SJSA1 (cell line): ENCODE measurements at regions not wholly inside any gene's neighbourhood (a gene's known extent, or its start where the extent isn't known, plus 50 kb on each side); places are given as distances from the start of the nearest gene placed in this dataset.
"Not testable (repeated sequence)": the region's sequence is repeated elsewhere in the genome, so short reads cannot be mapped to it uniquely, and the experiment has no call there.

Source experiments
- DNase-seq, 2 experiments: peaks; one replicate each; pipeline ENCODE4 v3.0.0-alpha.2; 2015 to 2020; ENCODE audit warnings: low spot score in 2 of 2, low read depth in 1 of 2
- H3K27ac ChIP-seq: fragments of 250-450 bp; sonication (Bioruptor Pico); 2 replicates; pipeline ENCODE4 v1.5.1; 2020; ENCODE audit warnings: mild to moderate bottlenecking, moderate library complexity
- H3K27me3 ChIP-seq: fragments of 250-450 bp; sonication (Bioruptor Pico); replicated peaks from 2 replicates; pipeline ENCODE4 v1.5.1; 2020; ENCODE audit warnings: mild to moderate bottlenecking, moderate library complexity
- H3K36me3 ChIP-seq: fragments of 250-450 bp; sonication (Bioruptor Pico); 2 replicates; pipeline ENCODE4 v1.5.1; 2020; ENCODE audit warnings: mild to moderate bottlenecking
- H3K4me1 ChIP-seq: fragments of 250-450 bp; sonication (Bioruptor Pico); replicated peaks from 2 replicates; pipeline ENCODE4 v1.6.1; 2021; ENCODE audit warnings: mild to moderate bottlenecking
- H3K4me3 ChIP-seq: fragments of 250-450 bp; sonication (Bioruptor Pico); 2 replicates; pipeline ENCODE4 v1.5.1; 2020; ENCODE audit warnings: mild to moderate bottlenecking
- H3K9me3 ChIP-seq: fragments of 250-450 bp; sonication (Bioruptor Pico); replicated peaks from 2 replicates; pipeline ENCODE4 v1.5.1; 2020; ENCODE audit warnings: mild to moderate bottlenecking

DNA sequence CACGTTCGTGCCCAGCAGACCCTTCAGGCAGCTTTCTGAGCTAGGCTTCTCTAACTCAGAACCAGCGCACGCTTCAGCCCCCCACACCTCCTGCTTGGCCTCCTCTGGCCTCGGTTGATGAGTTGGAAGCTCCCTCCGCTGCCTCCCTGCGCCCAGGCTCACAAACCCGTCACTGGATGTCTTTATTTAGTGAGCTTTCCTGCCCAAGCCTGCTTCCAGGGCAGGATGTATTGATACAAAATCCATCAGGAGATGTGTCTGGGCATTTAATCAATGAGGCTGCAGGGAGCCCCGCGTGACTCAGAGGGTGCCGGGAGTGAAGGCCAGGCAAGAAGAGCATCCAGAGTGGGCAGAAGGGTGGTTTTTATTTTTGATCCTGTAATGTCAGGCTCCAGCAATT lies 316.1 kb upstream of the SFSWAP start:
- not testable (repeated sequence) for H3K4me3 ChIP-seq, H3K27me3 ChIP-seq, DNase-seq, H3K36me3 ChIP-seq, H3K4me1 ChIP-seq, H3K27ac ChIP-seq, H3K9me3 ChIP-seq

DNA sequence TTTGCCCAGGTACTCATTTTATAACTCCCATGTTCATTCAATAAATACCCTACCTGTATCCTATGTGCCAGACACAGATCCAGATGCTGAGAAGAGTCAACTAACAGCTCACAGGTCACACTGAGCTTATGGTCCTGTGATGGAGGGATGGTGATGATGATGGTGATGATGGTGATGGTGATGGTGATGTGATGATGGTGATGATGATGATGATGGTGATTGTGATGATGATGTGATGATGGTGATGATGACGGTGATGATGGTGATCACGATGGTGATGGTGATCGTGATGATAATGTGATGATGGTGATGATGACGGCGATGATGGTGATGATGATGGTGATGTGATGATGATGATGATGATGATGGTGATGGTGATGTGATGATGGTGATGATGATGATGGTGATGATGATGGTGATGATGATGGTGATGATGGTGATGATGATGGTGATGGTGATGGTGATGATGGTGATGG lies 315.6 kb upstream of the SFSWAP start:
- not testable (repeated sequence) for H3K9me3 ChIP-seq, DNase-seq, H3K4me1 ChIP-seq, H3K27me3 ChIP-seq, H3K27ac ChIP-seq, H3K4me3 ChIP-seq, H3K36me3 ChIP-seq

DNA sequence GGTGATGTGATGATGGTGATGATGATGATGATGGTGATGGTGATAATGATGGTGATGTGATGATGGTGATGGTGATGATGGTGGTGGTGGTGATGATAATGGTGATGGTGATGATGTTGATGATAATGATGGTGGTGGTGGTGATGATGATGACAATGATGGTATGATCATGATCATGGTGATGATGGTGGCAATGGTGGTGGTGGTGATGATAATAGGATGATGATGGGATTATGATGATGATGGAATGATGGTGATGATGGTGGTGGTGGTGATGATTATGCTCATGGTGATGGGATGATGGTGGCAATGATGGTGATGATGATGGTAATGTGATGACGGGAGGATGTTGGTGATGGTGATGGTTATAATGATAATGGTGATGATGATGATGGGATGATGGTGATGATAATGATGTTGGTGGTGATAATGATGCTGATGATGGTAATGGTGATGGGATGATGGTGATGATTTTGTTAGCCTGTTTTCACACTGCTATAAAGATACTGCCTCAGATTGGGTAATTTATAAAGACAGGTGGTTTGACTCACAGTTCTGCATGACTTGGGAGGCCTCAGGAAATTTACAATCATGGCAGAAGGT lies 314.8 kb upstream of the SFSWAP start:
- Histone ChIP-seq H3K4me3 (no peak overlapping the region), H3K27me3 (no peaks in the 10 kb centered on the region)

GRCh38 chr12:131397493-131398181 lies 313.3 kb upstream of the SFSWAP start:
- Histone ChIP-seq H3K4me3 (no peak overlapping the region), H3K9me3 (no peaks in the 10 kb centered on the region; the same call in 1 of the 2 replicates), H3K27ac (no peak overlapping the region), H3K36me3 (no peaks in the 10 kb centered on the region), H3K27me3 (no peaks in the 10 kb centered on the region), H3K4me1 (no peaks in the 10 kb centered on the region)
- DNase-seq, result no peak

More for the DNA sequence above, 314.8 kb upstream of the SFSWAP start:
- Histone ChIP-seq H3K9me3 (no peaks in the 10 kb centered on the region; the same call in 1 of the 2 replicates), H3K27ac (no peak overlapping the region), H3K4me1 (no peaks in the 10 kb centered on the region), H3K36me3 (no peaks in the 10 kb centered on the region)
- no peak for DNase-seq

GRCh38 chr12:131399000-131399399 lies 311.9 kb upstream of the SFSWAP start:
- Histone ChIP-seq H3K4me1 (no peaks in the 10 kb centered on the region), H3K4me3 (no peak overlapping the region), H3K36me3 (no peaks in the 10 kb centered on the region), H3K27ac (no peak overlapping the region), H3K27me3 (no peaks in the 10 kb centered on the region), H3K9me3 (no peaks in the 10 kb centered on the region; the same call in 1 of the 2 replicates)
- DNase-seq, result no peak

GRCh38 chr12:131400668-131401294 lies 310.1 kb upstream of the SFSWAP start:
- not testable (repeated sequence) for H3K4me3 ChIP-seq, DNase-seq, H3K36me3 ChIP-seq, H3K9me3 ChIP-seq, H3K27me3 ChIP-seq, H3K27ac ChIP-seq, H3K4me1 ChIP-seq

DNA sequence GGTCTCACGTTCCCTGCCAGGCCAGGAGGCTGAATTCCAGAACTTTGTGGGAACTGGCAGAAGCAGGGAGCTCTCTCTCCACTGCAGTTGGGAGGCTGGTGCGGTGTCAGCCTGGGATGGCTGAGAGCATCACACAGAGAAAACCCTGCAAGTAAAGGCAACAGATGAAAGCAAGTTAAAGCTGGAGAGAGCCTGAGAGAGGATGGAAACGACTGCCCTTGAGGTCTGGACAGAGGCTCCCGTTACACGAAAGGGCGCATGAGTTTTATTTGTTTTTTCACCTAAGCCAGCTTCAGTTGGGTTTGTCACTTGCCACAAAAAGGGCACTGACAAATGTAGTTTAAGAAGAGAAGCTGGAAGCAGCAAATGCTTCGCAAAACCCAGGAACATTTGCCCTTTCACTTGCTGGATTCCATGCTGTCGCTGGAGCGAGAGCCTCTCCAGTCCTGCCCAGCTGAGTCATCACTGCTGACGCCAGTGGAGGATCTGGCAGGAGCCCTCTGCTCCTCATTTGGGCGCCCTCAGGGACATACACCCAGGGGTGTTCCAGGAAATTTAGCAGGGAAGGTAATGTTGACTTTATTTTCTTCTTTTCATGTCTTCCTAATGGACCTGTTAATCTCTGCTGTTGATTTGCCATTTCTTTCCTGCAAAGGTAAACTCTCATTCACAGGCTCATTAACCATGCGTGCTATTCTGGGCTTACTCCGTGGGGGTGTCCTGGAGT lies 308.8 kb upstream of the SFSWAP start:
- not testable (repeated sequence) for H3K36me3 ChIP-seq, H3K9me3 ChIP-seq, H3K27me3 ChIP-seq, H3K27ac ChIP-seq, H3K4me1 ChIP-seq, H3K4me3 ChIP-seq, DNase-seq

DNA sequence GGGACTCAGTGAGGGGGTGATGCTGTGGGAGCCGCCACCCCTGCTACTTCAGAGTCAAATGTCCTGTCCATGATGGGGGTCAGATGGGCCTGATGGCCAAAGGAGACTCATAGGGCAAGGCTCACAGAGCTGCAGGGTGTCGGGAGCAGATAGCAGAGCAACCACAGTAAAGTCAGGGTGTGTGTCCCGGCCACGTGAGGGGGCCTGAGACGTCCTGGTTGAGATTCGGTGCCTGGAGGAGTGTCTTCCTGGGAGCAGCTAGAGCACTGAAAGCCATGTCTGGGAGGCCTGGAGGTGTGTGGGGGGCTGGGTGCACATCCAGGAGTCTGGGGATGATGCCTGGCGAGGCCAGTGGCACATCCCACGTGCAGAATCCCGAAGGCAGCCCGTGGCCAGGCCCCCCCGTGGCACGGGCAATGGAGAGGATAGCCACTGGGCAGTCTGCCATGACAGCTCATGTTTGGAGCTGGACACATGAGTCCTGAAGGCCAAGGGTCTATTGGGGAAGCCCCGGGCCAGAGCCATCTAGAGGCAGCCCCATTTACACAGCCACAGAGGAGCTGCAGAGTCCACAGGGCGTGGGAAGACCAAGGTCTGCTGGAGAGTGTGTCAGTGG lies 308.0 kb upstream of the SFSWAP start:
- no peaks in the 10 kb centered on the region; the same call in 1 of the 2 replicates for H3K9me3 ChIP-seq
- H3K27me3 ChIP-seq, result no peaks in the 10 kb centered on the region
- no peak for DNase-seq
- H3K4me1 ChIP-seq, result no peaks in the 10 kb centered on the region
- no peaks in the 10 kb centered on the region for H3K36me3 ChIP-seq
- H3K27ac ChIP-seq, result no peak overlapping the region
- H3K4me3 ChIP-seq, result no peak overlapping the region

DNA sequence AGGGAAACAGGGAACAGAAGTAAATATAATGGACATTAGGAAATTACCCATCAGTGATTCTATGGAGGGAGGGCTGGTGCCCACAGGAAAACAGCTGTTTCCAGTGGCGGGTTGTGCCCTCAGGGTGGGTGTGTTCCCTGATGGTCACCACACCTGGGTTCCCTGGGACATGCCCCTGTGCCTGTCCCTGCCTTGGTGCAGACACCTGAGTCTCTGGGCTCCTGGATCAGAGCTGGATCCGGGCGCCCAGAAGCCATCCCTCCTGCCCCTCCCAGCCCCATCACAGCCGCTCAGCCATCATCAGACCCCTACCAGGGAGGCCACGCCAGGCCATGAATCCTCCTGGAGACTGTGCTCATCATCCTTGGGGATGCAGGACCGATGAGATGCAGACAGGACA lies 307.2 kb upstream of the SFSWAP start:
- no peaks in the 10 kb centered on the region; the same call in 1 of the 2 replicates for H3K9me3 ChIP-seq

GRCh38 chr12:131404705-131405104 lies 306.2 kb upstream of the SFSWAP start:
- Histone ChIP-seq H3K27ac (no peak overlapping the region), H3K36me3 (no peaks in the 10 kb centered on the region), H3K27me3 (no peaks in the 10 kb centered on the region), H3K4me3 (no peak overlapping the region), H3K4me1 (no peaks in the 10 kb centered on the region), H3K9me3 (no peaks in the 10 kb centered on the region)
- DNase-seq, result no peak

More for the DNA sequence above, 307.2 kb upstream of the SFSWAP start:
- Histone ChIP-seq H3K36me3 (no peaks in the 10 kb centered on the region), H3K4me3 (no peak overlapping the region), H3K27me3 (no peaks in the 10 kb centered on the region), H3K27ac (no peak overlapping the region), H3K4me1 (no peaks in the 10 kb centered on the region)
- no peak for DNase-seq

DNA sequence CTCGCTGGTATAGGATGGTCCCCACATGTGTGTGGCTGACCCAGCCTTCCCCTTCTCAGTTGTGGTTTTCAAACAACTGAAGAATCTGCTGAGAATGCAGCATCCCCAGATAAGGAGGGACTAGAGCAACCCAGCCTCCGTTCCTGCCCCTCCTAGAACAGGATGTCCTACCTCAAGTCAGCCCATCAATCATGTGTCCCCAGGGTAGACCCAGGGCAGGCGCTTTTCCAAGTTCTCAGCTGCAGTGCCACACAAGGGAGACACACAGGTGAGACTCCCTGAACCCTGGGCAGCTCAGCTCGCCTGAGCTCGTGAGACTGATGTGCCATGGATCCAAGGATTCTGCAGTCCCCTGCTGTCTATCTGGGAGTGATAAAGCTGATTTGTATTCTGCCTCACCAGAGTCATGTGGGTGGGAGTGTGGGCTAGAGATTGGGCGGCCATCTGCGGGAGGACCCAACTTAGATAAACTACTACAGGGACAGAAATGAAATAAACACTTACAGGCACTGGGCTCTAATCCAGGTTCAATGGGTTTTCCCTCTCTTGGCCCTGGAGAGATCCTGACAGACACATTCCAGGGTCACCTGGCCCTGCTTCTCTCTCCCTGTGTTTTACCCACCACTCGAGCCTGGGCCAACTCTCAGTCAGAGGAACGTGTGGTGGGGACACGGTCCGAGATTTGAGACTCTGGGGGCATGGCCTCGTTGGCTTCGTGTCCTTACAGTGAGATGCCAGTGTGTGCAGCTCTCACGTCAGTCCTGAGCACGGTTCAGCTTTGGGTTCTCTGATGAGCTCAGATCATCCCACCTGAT lies 303.5 kb upstream of the SFSWAP start:
- no peak overlapping the region for H3K4me3 ChIP-seq
- no peaks in the 10 kb centered on the region for H3K4me1 ChIP-seq
- no peaks in the 10 kb centered on the region for H3K27me3 ChIP-seq
- no peak for DNase-seq
- no peaks in the 10 kb centered on the region for H3K9me3 ChIP-seq
- H3K36me3 ChIP-seq, result no peaks in the 10 kb centered on the region
- no peak overlapping the region for H3K27ac ChIP-seq

- no peaks in the 10 kb centered on the region for H3K9me3 ChIP-seq
Measured at GRCh38 chr12:131408036-131408365, 302.9 kb upstream of the SFSWAP start.

DNA sequence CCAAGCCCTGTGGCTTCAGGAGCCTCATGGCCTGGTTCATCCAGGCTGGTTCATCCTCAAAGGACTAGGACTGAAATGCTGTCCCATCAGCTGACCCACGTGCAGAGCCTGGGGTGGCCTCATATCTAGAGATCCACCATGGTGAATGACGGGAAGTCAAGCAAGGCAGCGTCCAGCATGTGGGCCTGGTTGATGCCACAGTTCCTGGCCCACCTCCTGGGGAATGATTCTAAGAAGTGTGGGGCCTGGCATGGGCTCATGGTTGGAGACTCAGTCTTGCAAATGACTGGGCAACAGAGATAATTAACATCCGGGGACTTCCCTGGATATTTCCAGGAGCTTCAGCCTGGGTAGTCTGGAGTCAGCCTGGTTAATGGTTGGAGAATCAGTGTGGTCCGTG lies 302.4 kb upstream of the SFSWAP start:
- Histone ChIP-seq H3K9me3 (no peaks in the 10 kb centered on the region), H3K4me3 (no peak overlapping the region)

More at GRCh38 chr12:131408036-131408365, 302.9 kb upstream of the SFSWAP start:
- Histone ChIP-seq H3K4me1 (no peaks in the 10 kb centered on the region), H3K27ac (no peak overlapping the region), H3K27me3 (no peaks in the 10 kb centered on the region), H3K36me3 (no peaks in the 10 kb centered on the region), H3K4me3 (no peak overlapping the region)
- DNase-seq, result no peak

More for the DNA sequence above, 302.4 kb upstream of the SFSWAP start:
- no peak overlapping the region for H3K27ac ChIP-seq
- no peaks in the 10 kb centered on the region for H3K27me3 ChIP-seq
- H3K4me1 ChIP-seq, result no peaks in the 10 kb centered on the region
- DNase-seq, result no peak
- no peaks in the 10 kb centered on the region for H3K36me3 ChIP-seq
